ENCODE measurements at regions not wholly inside any gene's neighbourhood (a gene's known extent, or its start where the extent isn't known, plus 50 kb on each side); places are given as distances from the start of the nearest gene placed in this dataset.

DNA sequence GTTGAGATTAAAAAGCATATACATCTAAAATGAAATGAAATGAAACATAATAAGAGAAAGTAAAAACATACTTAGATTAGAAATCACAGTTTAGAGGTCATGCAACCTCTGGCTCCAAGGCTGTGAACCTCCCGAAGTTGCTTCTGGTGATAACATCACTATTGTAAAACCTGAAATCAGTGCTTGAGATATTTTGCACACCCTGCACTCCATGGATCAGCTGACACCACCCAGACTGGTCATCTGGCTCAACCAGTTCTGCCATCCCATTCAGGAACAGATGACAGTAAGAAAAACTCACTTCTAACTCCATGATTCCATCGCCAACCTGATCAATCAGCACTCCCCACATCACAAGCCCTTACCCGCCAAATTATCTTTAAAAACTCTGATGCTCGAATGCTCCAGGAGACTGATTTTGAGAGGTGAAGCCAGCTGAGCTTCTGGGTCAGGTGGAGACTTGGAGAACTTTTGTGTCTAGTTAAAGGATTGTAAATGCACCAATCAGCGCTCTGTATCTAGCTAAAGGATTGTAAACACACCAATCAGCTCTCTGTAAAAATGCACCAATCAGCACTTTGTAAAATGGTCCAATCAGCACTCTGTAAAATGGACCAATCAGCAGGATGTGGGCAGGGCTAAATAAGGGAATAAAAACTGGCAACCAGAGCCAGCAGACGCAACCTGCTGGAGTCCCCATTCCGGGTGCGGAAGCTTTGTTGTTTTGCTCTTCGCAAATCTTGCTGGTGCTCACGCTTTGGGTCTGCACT lies 162.6 kb upstream of the MAGI2 start:
- no peaks in the 10 kb centered on the region for H3F3A ChIP-seq (ENCODE audit: low read depth)
- H3K27me3 ChIP-seq, result no peaks in the 10 kb centered on the region
- no peaks in the 10 kb centered on the region for H4K20me1 ChIP-seq (ENCODE audit: low read depth)
- H3K4me3 Mint-ChIP-seq, result no peak overlapping the region
- H3K36me3 ChIP-seq, result no peaks in the 10 kb centered on the region
- no peaks in the 10 kb centered on the region for H3K79me2 ChIP-seq (ENCODE audit: low read depth)
- no peak for DNase-seq (ENCODE audit: low spot score)
- peaks cover 2% of the 10 kb centered on the region for H3K27me3 Mint-ChIP-seq (ENCODE audit: insufficient read depth, low read depth)
- no peak for TF ChIP-seq EZH2phosphoT487 (IDR thresholded peaks at IDR 0.05)
- no peak for TF ChIP-seq EZH2 (IDR thresholded peaks at IDR 0.05)
- TF ChIP-seq, protein P1, sequence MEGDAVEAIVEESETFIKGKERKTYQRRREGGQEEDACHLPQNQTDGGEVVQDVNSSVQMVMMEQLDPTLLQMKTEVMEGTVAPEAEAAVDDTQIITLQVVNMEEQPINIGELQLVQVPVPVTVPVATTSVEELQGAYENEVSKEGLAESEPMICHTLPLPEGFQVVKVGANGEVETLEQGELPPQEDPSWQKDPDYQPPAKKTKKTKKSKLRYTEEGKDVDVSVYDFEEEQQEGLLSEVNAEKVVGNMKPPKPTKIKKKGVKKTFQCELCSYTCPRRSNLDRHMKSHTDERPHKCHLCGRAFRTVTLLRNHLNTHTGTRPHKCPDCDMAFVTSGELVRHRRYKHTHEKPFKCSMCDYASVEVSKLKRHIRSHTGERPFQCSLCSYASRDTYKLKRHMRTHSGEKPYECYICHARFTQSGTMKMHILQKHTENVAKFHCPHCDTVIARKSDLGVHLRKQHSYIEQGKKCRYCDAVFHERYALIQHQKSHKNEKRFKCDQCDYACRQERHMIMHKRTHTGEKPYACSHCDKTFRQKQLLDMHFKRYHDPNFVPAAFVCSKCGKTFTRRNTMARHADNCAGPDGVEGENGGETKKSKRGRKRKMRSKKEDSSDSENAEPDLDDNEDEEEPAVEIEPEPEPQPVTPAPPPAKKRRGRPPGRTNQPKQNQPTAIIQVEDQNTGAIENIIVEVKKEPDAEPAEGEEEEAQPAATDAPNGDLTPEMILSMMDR (IDR thresholded peaks at IDR 0.05), result no peak
- no peaks in the 10 kb centered on the region for H3K4me1 ChIP-seq
- no peak overlapping the region for H3K9ac ChIP-seq
- no peak overlapping the region for H3K27ac ChIP-seq
- H2AFZ ChIP-seq (replicated peaks), result no peak overlapping the region
- H3K9me3 Mint-ChIP-seq, result peaks cover 3% of the 10 kb centered on the region
- peaks cover 2% of the 10 kb centered on the region for H3K4me1 Mint-ChIP-seq
- H3K4me2 ChIP-seq, result no peak overlapping the region
- H3K4me3 ChIP-seq, result no peak overlapping the region
- H3K36me3 Mint-ChIP-seq, result no peaks in the 10 kb centered on the region
- H3K9me3 ChIP-seq (ENCODE audit: low read depth), result no peaks in the 10 kb centered on the region
- no peak overlapping the region for H3K27ac Mint-ChIP-seq

DNA sequence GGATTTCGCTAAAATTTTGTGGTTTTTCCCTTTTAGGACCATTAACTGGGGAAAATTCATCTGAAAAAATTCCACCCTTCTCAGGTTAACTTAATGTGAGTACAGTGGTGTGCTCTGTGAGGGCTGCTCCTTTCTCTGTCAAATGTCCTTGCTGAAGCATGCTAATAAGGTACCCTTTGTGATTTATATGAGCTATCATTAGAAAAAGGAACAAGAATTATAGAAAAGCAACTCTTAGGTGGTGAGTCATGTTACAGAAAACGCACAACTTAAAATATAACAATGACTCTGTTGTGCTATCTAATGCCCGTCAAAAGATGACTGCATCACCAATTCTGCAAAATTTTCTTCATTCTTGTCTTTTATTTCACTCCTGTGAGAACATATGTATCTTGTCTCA lies 162.0 kb upstream of the MAGI2 start:
- no peaks in the 10 kb centered on the region for H3K27me3 ChIP-seq

DNA sequence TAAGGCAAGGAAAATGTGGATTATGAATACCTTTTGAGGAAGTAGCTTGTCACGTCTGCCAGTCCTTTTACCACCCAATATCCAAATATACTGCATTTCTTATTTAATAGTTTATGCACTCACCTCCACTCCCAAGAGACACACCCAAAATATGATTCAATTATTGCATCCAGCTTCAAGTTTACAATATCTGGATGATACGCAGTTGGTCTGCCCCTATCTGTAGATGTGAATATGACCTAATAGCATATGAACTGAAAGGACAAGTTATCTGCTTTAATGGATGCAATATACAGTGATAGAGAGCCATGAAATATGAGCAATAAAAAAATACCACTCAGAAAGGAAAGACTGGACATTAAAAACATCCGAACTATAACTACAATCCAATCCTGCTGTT lies 159.4 kb upstream of the MAGI2 start:
- no peaks in the 10 kb centered on the region for H3K79me2 ChIP-seq (ENCODE audit: low read depth)
- peaks cover 5% of the 10 kb centered on the region for H3K4me1 Mint-ChIP-seq
- no peak overlapping the region for H3K4me3 Mint-ChIP-seq
- TF ChIP-seq EZH2phosphoT487 (IDR thresholded peaks at IDR 0.05) (no peak), EZH2 (IDR thresholded peaks at IDR 0.05) (no peak)
- TF ChIP-seq, protein P1 (IDR thresholded peaks at IDR 0.05), result no peak
- no peak overlapping the region for H3K27ac Mint-ChIP-seq
- H3F3A ChIP-seq (ENCODE audit: low read depth), result no peaks in the 10 kb centered on the region
- H3K9me3 ChIP-seq (ENCODE audit: low read depth), result no peaks in the 10 kb centered on the region
- no peaks in the 10 kb centered on the region for H3K36me3 ChIP-seq
- no peak overlapping the region for H2AFZ ChIP-seq (replicated peaks)
- H4K20me1 ChIP-seq (ENCODE audit: low read depth), result no peaks in the 10 kb centered on the region
- no peak overlapping the region for H3K27ac ChIP-seq
- H3K36me3 Mint-ChIP-seq, result no peaks in the 10 kb centered on the region
- H3K9ac ChIP-seq, result no peak overlapping the region
- peaks cover 2% of the 10 kb centered on the region for H3K27me3 Mint-ChIP-seq (ENCODE audit: insufficient read depth, low read depth)
- H3K4me1 ChIP-seq, result no peaks in the 10 kb centered on the region
- no peaks in the 10 kb centered on the region for H3K27me3 ChIP-seq
- H3K4me3 ChIP-seq, result no peak overlapping the region
- peaks cover 3% of the 10 kb centered on the region for H3K9me3 Mint-ChIP-seq
- no peak overlapping the region for H3K4me2 ChIP-seq
- no peak for DNase-seq (ENCODE audit: low spot score)

More for the DNA sequence above, 162.0 kb upstream of the MAGI2 start:
- TF ChIP-seq EZH2 (IDR thresholded peaks at IDR 0.05), result no peak
- TF ChIP-seq, protein P1 (IDR thresholded peaks at IDR 0.05), result no peak
- no peak for TF ChIP-seq EZH2phosphoT487 (IDR thresholded peaks at IDR 0.05)
- Mint-ChIP-seq H3K27me3 (ENCODE audit: insufficient read depth, low read depth) (peaks cover 2% of the 10 kb centered on the region), H3K4me1 (peaks cover 4% of the 10 kb centered on the region), H3K27ac (no peak overlapping the region), H3K4me3 (no peak overlapping the region), H3K9me3 (peaks cover 3% of the 10 kb centered on the region), H3K36me3 (no peaks in the 10 kb centered on the region)
- Histone ChIP-seq H4K20me1 (ENCODE audit: low read depth) (no peaks in the 10 kb centered on the region), H3K36me3 (no peaks in the 10 kb centered on the region), H3K27ac (no peak overlapping the region), H3F3A (ENCODE audit: low read depth) (no peaks in the 10 kb centered on the region), H3K9me3 (ENCODE audit: low read depth) (no peaks in the 10 kb centered on the region), H2AFZ (replicated peaks) (no peak overlapping the region), H3K4me1 (no peaks in the 10 kb centered on the region), H3K79me2 (ENCODE audit: low read depth) (no peaks in the 10 kb centered on the region), H3K9ac (no peak overlapping the region), H3K4me2 (no peak overlapping the region), H3K4me3 (no peak overlapping the region)
- DNase-seq (ENCODE audit: low spot score), result no peak

Measured in neural progenitor cell (in vitro differentiated cells).